ENCODE measurements at regions not wholly inside any gene's neighbourhood (a gene's known extent, or its start where the extent isn't known, plus 50 kb on each side); places are given as distances from the start of the nearest gene placed in this dataset.

DNA sequence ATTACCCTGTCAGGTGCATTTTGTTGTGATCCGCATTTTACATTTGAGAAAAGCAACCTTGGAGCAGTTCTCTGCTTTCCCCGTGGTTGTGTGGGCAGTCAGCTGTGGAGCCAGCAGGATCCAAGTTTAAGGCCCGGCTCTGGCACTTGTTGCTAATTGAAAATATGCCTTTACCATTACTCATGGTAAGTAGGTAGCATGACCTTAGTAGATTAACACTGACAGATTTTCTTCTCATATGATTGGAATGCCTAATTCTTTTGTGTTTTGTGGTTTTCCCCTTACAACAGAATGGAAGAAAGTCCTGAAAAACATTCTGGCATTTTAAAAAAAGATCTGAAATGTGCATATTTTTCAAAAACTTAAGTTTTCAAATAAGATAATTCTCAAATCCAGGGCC is 246.5 kb upstream of the LRRN1 start:
- 85% methylated on average over 3 of the region's 3 CpGs; no CpG with 5 or more reads in 1 of the 2 experiments for WGBS, 2 experiments (ENCODE audit: extremely low coverage in 1 of 2, insufficient coverage in 1 of 2, insufficient read length in 1 of 2, insufficient replicate concordance in 2 of 2, low coverage in 1 of 2, low lambda C conversion rate in 2 of 2, missing lambda C conversion rate in 1 of 2)
- H2BK5ac ChIP-seq (ENCODE audit: low read depth, low read length): no peak overlapping the region

More for the DNA sequence above, 246.5 kb upstream of the LRRN1 start:
- no peak overlapping the region for H2BK12ac ChIP-seq (ENCODE audit: low read depth, low read length)
- no peak overlapping the region for H3K27ac ChIP-seq (ENCODE audit: low read depth, low read length)
- H2BK20ac ChIP-seq (ENCODE audit: low read length): no peak overlapping the region
- H3K79me1 ChIP-seq (ENCODE audit: low read depth, low read length): no peaks in the 10 kb centered on the region; the same call in 1 of the 2 replicates
- H3K9me3 ChIP-seq (ENCODE audit: insufficient read depth in 2 of 2, low read depth in 1 of 2, low read length in 1 of 2): no peaks in the 10 kb centered on the region
- H3K23ac ChIP-seq (ENCODE audit: insufficient read length): no peak overlapping the region
- CTCF ChIA-PET (ENCODE audit: partially characterized antibody): interaction anchor here (0.8 kb wide), 1 partner anchor 11 kb away, joined by 3 read pairs; no protein-coding TSS in a partner anchor
- H4K5ac ChIP-seq (ENCODE audit: insufficient read length, low read depth, low read length): no peak overlapping the region
- DNase-seq (ENCODE audit: low read depth in 1 of 2, low spot score in 2 of 2) (no peak), FAIRE-seq (no peak)
- H3K18ac ChIP-seq (ENCODE audit: extremely low read depth, low read length): no peak overlapping the region
- no peak overlapping the region for H2AK5ac ChIP-seq (ENCODE audit: low read depth, low read length)
- H3K4ac ChIP-seq (replicated peaks; ENCODE audit: insufficient read length, low read depth, low read length): no peak overlapping the region
- H3K79me2 ChIP-seq (ENCODE audit: control insufficient read depth in 1 of 2, insufficient read depth in 2 of 2, low read length in 2 of 2): no peaks in the 10 kb centered on the region
- H3K4me1 ChIP-seq (replicated peaks in 1 of 4; ENCODE audit: control insufficient read depth in 3 of 4, insufficient read depth in 4 of 4, low read length in 3 of 4): no peaks in the 10 kb centered on the region
- no peak overlapping the region for H4K8ac ChIP-seq (ENCODE audit: extremely low read depth, insufficient read depth, low read length)
- no peaks in the 10 kb centered on the region for H3K36me3 ChIP-seq (ENCODE audit: control insufficient read depth in 2 of 4, insufficient read depth in 4 of 4, low read length in 3 of 4)
- H3K56ac ChIP-seq (replicated peaks; ENCODE audit: insufficient read length, low read depth, low read length): no peak overlapping the region
- H3K9ac ChIP-seq (replicated peaks in 1 of 4; ENCODE audit: extremely low read depth in 1 of 4, low read depth in 3 of 4, low read length in 3 of 4): no peak overlapping the region
- H2AFZ ChIP-seq (ENCODE audit: low read length): no peak overlapping the region
- no peak overlapping the region for H2BK15ac ChIP-seq (ENCODE audit: low read length)
- H3K14ac ChIP-seq (ENCODE audit: insufficient read length): no peak overlapping the region
- no peaks in the 10 kb centered on the region for H4K20me1 ChIP-seq (replicated peaks in 1 of 2; ENCODE audit: control insufficient read depth in 1 of 2, insufficient read depth in 2 of 2, low read length in 2 of 2)
- H3K23me2 ChIP-seq (ENCODE audit: low read depth, low read length): no peaks in the 10 kb centered on the region
- no peak for TF ChIP-seq MAFK (IDR thresholded peaks at IDR 0.05; ENCODE audit: low read depth, low read length)
- H2BK120ac ChIP-seq (replicated peaks; ENCODE audit: low read depth, low read length): no peak overlapping the region
- POLR2A ChIA-PET (ENCODE audit: partially characterized antibody): no interaction called here
- H3K27me3 ChIP-seq (replicated peaks in 1 of 4; ENCODE audit: control insufficient read depth in 3 of 4, extremely low read depth in 1 of 4, insufficient read depth in 3 of 4, low read length in 3 of 4): no peaks in the 10 kb centered on the region
- no peak overlapping the region for H4K91ac ChIP-seq (replicated peaks; ENCODE audit: insufficient read length, low read length)
- no peak overlapping the region for H3K4me3 ChIP-seq (ENCODE audit: extremely low read depth in 1 of 4, insufficient read depth in 2 of 4, low read depth in 3 of 4, low read length in 4 of 4)
- H3K4me2 ChIP-seq (ENCODE audit: insufficient read depth in 1 of 2, low read depth in 2 of 2, low read length in 2 of 2): no peak overlapping the region

Data from H1 (cell line).